Loucy (cell line): ENCODE measurements at regions not wholly inside any gene's neighbourhood (a gene's known extent, or its start where the extent isn't known, plus 50 kb on each side); places are given as distances from the start of the nearest gene placed in this dataset.
A peak's percentile ranks its signal among the peaks of the same experiment; 100 is the strongest.
"Not testable (repeated sequence)": the region's sequence is repeated elsewhere in the genome, so short reads cannot be mapped to it uniquely, and the experiment has no call there.

Experiments
- H2AFZ ChIP-seq: fragments of 200-600 bp; sonication (generic); 2 replicates; pipeline ENCODE4 v1.6.0; 2016; ENCODE audit warnings: antibody characterized with exemption, mild to moderate bottlenecking, low read length, moderate library complexity
- H3F3A ChIP-seq: fragments of 200-600 bp; 2 replicates; pipeline ENCODE4 v1.6.0; 2016; ENCODE audit warnings: antibody characterized with exemption, low read depth, mild to moderate bottlenecking
- H3K27me3 ChIP-seq: fragments of 200-600 bp; sonication (generic); 2 replicates; pipeline ENCODE4 v1.6.1; 2014; ENCODE audit warnings: low read length, mild to moderate bottlenecking; ENCODE audit not compliant: insufficient read depth, poor library complexity, severe bottlenecking
- H3K36me3 ChIP-seq: fragments of 200-600 bp; sonication (generic); 2 replicates; pipeline ENCODE4 v1.6.1; 2016; ENCODE audit warnings: low read length; ENCODE audit not compliant: insufficient read depth
- H3K4me1 ChIP-seq: fragments of 200-600 bp; sonication (generic); 2 replicates; pipeline ENCODE4 v1.5.1; 2014; ENCODE audit warnings: low read length, mild to moderate bottlenecking; ENCODE audit not compliant: insufficient read depth, poor library complexity, severe bottlenecking
- H3K4me2 ChIP-seq: fragments of 200-600 bp; sonication (generic); 2 replicates; pipeline ENCODE4 v1.6.0; 2014; ENCODE audit warnings: antibody characterized with exemption, low read length, low read depth, mild to moderate bottlenecking; ENCODE audit not compliant: poor library complexity, severe bottlenecking
- H3K4me3 ChIP-seq: fragments of 200-600 bp; sonication (generic); 2 replicates; pipeline ENCODE4 v1.5.1; 2014; ENCODE audit warnings: low read length, mild to moderate bottlenecking, mixed read lengths; ENCODE audit not compliant: poor library complexity, severe bottlenecking
- H3K79me2 ChIP-seq: fragments of 200-600 bp; sonication (generic); 2 replicates; pipeline ENCODE4 v1.6.1; 2014; ENCODE audit warnings: low read length; ENCODE audit not compliant: insufficient read depth
- H3K9ac ChIP-seq: fragments of 200-600 bp; sonication (generic); 2 replicates; pipeline ENCODE4 v1.6.0; 2014; ENCODE audit warnings: mild to moderate bottlenecking, low read depth, low read length, moderate library complexity; ENCODE audit not compliant: poor library complexity, severe bottlenecking
- H3K9me2 ChIP-seq: fragments of 200-600 bp; sonication (generic); replicated peaks from 2 replicates; pipeline ENCODE4 v1.6.1; 2016; ENCODE audit warnings: low read depth, low read length, mixed read lengths
- H3K9me3 ChIP-seq: fragments of 200-600 bp; sonication (generic); 2 replicates; pipeline ENCODE4 v1.6.1; 2014; ENCODE audit warnings: mild to moderate bottlenecking, antibody characterized with exemption, low read length, low read depth; ENCODE audit not compliant: insufficient read depth
- H4K20me1 ChIP-seq: fragments of 200-600 bp; sonication (generic); 2 replicates; pipeline ENCODE4 v1.6.0; 2014; ENCODE audit warnings: antibody characterized with exemption, low read length, mild to moderate bottlenecking; ENCODE audit not compliant: insufficient read depth, poor library complexity, severe bottlenecking
- EZH2phosphoT487 ChIP-seq: fragments of 200-600 bp; IDR thresholded peaks from 2 replicates; pipeline ENCODE4 v1.6.1; 2018; ENCODE audit warnings: antibody characterized with exemption, mild to moderate bottlenecking, moderate library complexity, borderline replicate concordance
- TF ChIP-seq, protein P1 (sequence below): fragments of 200-600 bp; sonication (generic); conservative IDR thresholded peaks from 2 replicates; pipeline ENCODE4 v1.5.1; 2014; ENCODE audit warnings: mild to moderate bottlenecking, antibody characterized with exemption, low read length

DNA sequence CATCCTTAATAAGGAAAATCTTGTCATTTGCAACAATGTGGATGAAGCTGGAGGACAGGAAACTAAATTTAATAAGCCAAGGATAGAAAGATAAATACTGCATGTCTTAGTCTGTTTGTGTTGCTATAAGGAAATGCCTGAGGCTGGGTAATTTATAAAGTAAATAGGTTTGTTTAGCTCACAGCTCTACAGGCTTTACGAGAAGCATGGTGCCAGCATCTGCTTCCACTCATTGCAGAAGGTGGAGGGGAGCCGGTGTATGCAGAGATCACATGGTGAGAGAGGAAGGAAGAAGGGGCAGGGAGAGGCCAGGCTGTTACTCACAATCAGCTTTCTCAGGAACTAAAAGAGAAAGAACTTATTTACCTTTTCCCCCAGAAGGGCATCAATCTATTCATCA is 118.9 kb upstream of the SMLR1 start:
- no peaks in the 10 kb centered on the region for H3F3A ChIP-seq
- no peaks in the 10 kb centered on the region for H3K27me3 ChIP-seq
- H3K4me2 ChIP-seq, result peak overlapping the region; percentile 23
- no peaks in the 10 kb centered on the region for H3K9me3 ChIP-seq
- no peaks in the 10 kb centered on the region for H3K36me3 ChIP-seq
- H2AFZ ChIP-seq, result peak overlapping the region; percentile 77
- no peak overlapping the region for H3K4me3 ChIP-seq
- no peaks in the 10 kb centered on the region for H3K9me2 ChIP-seq
- H4K20me1 ChIP-seq, result no peaks in the 10 kb centered on the region
- peaks cover 4% of the 10 kb centered on the region for H3K4me1 ChIP-seq
- TF ChIP-seq, protein P1, sequence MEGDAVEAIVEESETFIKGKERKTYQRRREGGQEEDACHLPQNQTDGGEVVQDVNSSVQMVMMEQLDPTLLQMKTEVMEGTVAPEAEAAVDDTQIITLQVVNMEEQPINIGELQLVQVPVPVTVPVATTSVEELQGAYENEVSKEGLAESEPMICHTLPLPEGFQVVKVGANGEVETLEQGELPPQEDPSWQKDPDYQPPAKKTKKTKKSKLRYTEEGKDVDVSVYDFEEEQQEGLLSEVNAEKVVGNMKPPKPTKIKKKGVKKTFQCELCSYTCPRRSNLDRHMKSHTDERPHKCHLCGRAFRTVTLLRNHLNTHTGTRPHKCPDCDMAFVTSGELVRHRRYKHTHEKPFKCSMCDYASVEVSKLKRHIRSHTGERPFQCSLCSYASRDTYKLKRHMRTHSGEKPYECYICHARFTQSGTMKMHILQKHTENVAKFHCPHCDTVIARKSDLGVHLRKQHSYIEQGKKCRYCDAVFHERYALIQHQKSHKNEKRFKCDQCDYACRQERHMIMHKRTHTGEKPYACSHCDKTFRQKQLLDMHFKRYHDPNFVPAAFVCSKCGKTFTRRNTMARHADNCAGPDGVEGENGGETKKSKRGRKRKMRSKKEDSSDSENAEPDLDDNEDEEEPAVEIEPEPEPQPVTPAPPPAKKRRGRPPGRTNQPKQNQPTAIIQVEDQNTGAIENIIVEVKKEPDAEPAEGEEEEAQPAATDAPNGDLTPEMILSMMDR, result no peak
- TF ChIP-seq EZH2phosphoT487, result no peak
- no peak overlapping the region for H3K9ac ChIP-seq
- no peaks in the 10 kb centered on the region for H3K79me2 ChIP-seq

DNA sequence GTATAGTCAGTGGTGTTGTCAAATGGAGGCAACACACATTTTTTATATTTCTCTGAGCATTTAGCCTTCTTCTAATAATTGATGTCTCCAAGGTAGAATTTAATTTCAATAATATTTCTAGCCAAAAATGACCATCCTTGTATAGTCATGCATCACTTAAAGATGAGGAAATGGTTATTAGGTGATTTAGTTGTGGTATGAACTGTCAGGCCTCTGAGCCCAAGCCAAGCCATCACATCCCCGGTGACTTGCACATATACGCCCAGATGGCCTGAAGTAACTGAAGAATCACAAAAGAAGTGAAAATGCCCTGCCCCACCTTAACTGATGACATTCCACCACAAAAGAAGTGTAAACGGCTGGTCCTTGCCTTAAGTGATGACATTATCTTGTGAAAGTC is 115.6 kb upstream of the SMLR1 start:
- not testable (repeated sequence) for H3K9ac ChIP-seq, H3K79me2 ChIP-seq, H2AFZ ChIP-seq, H3K4me1 ChIP-seq, H3K36me3 ChIP-seq, H3K9me3 ChIP-seq, H3K4me2 ChIP-seq, H3K4me3 ChIP-seq, H4K20me1 ChIP-seq, H3F3A ChIP-seq, H3K9me2 ChIP-seq
- H3K27me3 ChIP-seq, result peaks cover 29% of the 10 kb centered on the region

DNA sequence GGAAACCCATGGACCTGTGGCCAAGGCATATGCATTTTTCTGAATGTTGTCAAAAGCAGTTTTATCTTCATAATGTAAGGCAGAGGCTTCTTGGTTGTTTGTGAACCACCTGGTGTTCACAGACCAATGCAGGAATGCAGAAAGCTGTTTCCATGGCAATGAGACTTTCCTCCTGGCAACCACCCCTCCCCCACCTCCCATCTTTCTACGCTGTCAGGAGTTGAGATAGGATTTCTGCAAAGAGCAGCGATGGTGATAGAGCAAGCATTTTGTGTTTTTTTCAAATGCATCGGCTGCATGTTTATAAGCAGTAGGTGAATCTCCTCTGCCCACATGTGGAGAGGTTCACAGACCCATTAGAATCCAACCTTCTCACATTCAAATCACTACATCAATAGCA is 114.1 kb upstream of the SMLR1 start:
- no peak for TF ChIP-seq EZH2phosphoT487
- Histone ChIP-seq H3K4me1 (peaks cover 10% of the 10 kb centered on the region), H2AFZ (no peak overlapping the region), H3F3A (no peaks in the 10 kb centered on the region), H3K9me3 (no peaks in the 10 kb centered on the region), H3K9ac (no peak overlapping the region), H3K79me2 (no peaks in the 10 kb centered on the region), H3K36me3 (no peaks in the 10 kb centered on the region), H3K4me3 (no peak overlapping the region), H3K4me2 (no peak overlapping the region), H4K20me1 (no peaks in the 10 kb centered on the region), H3K9me2 (no peaks in the 10 kb centered on the region), H3K27me3 (peaks cover 36% of the 10 kb centered on the region)

DNA sequence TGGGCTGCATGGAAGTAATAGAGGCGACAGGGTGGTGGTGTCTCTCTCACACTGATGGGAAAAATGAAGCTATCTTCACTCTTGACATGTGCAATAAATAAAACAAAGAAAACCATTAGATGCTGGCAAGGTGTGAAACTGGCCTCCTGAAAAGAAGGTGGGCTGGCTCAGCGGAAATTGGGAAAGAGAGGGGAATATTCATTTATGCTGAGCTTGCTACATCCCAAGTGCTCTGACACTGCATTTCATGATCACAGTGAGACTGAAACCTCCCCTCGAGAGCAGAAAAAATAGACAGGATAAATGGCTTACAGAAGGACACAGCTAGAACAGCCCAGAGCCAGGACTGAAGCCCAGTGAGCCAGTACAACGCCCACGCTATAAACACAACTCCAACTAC is 112.1 kb upstream of the SMLR1 start:
- Histone ChIP-seq H3K27me3 (peaks cover 45% of the 10 kb centered on the region), H3K9ac (no peak overlapping the region), H3K9me2 (no peaks in the 10 kb centered on the region), H3K4me3 (no peak overlapping the region), H3K36me3 (no peaks in the 10 kb centered on the region), H2AFZ (no peak overlapping the region), H3K79me2 (no peaks in the 10 kb centered on the region), H4K20me1 (no peaks in the 10 kb centered on the region), H3K4me2 (no peak overlapping the region), H3K9me3 (no peaks in the 10 kb centered on the region), H3F3A (no peaks in the 10 kb centered on the region), H3K4me1 (peaks cover 6% of the 10 kb centered on the region)
- TF ChIP-seq, protein P1, result no peak
- TF ChIP-seq EZH2phosphoT487, result no peak
